ENCODE measurements at regions not wholly inside any gene's neighbourhood (a gene's known extent, or its start where the extent isn't known, plus 50 kb on each side); places are given as distances from the start of the nearest gene placed in this dataset.

DNA sequence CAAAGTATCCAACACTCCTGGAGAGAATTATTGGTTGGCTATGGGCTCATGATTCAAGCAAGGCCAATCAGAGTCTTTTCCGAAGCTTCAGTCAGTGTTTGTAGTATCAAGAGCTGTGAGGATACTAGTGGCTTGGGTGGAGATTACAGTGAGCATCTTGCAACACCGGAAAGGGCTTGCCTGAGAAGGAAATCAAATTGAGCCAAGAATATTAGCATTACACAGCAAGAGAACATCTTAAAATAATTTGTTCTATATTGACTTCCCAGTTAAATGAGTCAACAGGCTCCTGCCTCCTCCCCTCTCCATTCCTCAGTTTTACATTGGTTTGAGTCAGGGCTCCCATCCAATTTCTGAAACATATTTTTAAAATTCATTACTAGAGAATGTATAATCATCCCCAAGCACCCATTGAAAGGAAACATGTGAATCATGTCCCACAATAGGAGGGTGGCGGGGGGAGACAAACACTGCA, 127.4 kb downstream of the ELAPOR2 start:
- TF ChIP-seq, protein P1, sequence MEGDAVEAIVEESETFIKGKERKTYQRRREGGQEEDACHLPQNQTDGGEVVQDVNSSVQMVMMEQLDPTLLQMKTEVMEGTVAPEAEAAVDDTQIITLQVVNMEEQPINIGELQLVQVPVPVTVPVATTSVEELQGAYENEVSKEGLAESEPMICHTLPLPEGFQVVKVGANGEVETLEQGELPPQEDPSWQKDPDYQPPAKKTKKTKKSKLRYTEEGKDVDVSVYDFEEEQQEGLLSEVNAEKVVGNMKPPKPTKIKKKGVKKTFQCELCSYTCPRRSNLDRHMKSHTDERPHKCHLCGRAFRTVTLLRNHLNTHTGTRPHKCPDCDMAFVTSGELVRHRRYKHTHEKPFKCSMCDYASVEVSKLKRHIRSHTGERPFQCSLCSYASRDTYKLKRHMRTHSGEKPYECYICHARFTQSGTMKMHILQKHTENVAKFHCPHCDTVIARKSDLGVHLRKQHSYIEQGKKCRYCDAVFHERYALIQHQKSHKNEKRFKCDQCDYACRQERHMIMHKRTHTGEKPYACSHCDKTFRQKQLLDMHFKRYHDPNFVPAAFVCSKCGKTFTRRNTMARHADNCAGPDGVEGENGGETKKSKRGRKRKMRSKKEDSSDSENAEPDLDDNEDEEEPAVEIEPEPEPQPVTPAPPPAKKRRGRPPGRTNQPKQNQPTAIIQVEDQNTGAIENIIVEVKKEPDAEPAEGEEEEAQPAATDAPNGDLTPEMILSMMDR (IDR thresholded peaks at IDR 0.05) = no peak
- TF ChIP-seq POLR2A (IDR thresholded peaks at IDR 0.05) = no peak
